SK-N-MC (cell line): ENCODE measurements at regions not wholly inside any gene's neighbourhood (a gene's known extent, or its start where the extent isn't known, plus 50 kb on each side); places are given as distances from the start of the nearest gene placed in this dataset.
"Not testable (repeated sequence)": the region's sequence is repeated elsewhere in the genome, so short reads cannot be mapped to it uniquely, and the experiment has no call there.

Experiments used
- EZH2 ChIP-seq: fragments of 200-600 bp; sonication (generic); IDR thresholded peaks from one replicate; pipeline ENCODE4 v1.6.1; 2017; ENCODE audit warnings: antibody characterized with exemption
- FOXP2 ChIP-seq: optimal IDR thresholded peaks from 2 replicates; pipeline ENCODE3; 2011; ENCODE audit warnings: mild to moderate bottlenecking, moderate library complexity; ENCODE audit not compliant: insufficient read depth; ENCODE audit errors: extremely low read length, control extremely low read depth
- POLR2AphosphoS5 ChIP-seq: IDR thresholded peaks from 2 replicates; pipeline ENCODE4 v1.6.1; 2012; ENCODE audit warnings: mild to moderate bottlenecking, low read depth, low read length, borderline replicate concordance

GRCh38 chr17:30719131-30719973 is 105.1 kb downstream of the CRLF3 start:
- TF ChIP-seq POLR2AphosphoS5, EZH2, FOXP2: not testable (repeated sequence)
